ENCODE measurements at regions not wholly inside any gene's neighbourhood (a gene's known extent, or its start where the extent isn't known, plus 50 kb on each side); places are given as distances from the start of the nearest gene placed in this dataset.

- FAIRE-seq = no peak
These were observed 174.0 kb downstream of the THBS2 start for GRCh38 chr6:169079650-169080049.

- no peak for FAIRE-seq
These were observed 175.1 kb downstream of the THBS2 start for GRCh38 chr6:169078399-169079145.

GRCh38 chr6:169075915-169076654, 177.6 kb downstream of the THBS2 start:
- no peak for FAIRE-seq

DNA sequence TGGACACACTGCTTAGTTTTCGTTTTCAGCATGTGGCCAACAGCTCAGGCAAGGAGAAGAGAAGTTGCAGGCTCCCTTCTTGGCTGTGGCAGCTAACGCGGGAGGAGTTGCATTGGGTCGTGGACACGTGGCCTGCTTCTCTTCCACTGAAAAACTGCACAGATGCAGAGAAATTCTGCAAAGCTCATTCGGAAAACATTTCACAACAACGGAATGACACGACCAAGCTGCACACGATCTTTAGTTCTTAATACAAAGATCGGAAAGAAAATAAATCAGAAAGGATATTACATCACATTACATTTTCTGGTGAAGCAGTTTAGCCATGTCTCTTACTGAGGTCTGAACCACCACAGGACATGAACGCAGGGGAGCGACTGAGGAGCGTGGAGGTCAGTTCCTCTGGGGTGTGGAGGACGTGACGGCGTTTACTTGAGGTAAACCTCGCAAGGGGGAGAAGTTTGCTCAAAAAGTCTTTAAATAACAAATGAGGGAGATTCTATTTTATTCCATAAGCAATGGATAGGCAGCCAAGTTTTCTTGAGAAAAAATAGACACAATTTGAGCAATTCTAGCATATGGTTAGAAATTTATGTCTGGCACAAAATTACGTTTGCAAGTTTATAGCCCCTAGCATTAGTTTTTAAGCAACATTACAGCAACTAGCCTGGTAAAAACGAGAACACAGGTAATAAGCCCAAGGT, 178.3 kb downstream of the THBS2 start:
- FAIRE-seq = no peak

- no peak for FAIRE-seq
These were observed 179.1 kb downstream of the THBS2 start for GRCh38 chr6:169074526-169074925.

DNA sequence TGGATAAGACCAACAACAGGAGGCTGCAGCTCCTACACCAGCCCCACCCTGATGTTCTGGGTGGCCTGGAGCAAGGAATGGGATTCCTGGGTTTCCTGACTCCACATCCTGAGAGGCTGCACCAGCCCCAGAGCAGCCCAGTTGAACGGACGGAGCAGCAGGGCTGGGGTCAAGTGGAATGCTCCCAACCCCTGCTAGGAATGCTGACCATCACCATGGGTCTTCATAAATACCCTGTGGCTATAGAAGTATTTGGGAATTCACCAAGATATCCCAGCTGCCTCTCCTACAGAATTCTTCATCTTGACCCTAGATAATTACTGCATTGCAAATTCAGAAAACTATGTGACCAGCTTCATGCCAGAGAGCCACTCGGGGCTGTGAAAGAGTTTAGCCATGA, 180.3 kb downstream of the THBS2 start:
- FAIRE-seq = no peak

GRCh38 chr6:169072127-169073042, 181.3 kb downstream of the THBS2 start:
- FAIRE-seq = no peak

DNA sequence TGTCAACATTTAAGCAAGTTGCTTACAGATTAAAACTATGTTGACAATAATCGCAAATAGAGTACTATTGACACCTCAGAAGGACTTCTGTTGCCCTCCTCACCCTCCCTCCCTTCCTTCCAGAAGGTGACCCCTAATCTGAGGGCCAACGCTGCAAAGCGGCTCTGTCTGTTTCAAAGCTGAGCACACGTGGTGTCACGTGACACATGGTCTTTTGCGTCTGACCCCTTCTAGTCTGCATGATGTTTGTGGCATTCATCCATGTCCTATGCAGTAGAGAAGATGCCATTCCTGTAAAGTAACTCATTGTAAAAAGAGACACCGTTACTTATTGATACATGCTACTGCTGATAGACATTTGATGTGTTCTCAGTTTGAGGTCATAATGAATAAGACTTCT, 182.3 kb downstream of the THBS2 start:
- no peak for FAIRE-seq

DNA sequence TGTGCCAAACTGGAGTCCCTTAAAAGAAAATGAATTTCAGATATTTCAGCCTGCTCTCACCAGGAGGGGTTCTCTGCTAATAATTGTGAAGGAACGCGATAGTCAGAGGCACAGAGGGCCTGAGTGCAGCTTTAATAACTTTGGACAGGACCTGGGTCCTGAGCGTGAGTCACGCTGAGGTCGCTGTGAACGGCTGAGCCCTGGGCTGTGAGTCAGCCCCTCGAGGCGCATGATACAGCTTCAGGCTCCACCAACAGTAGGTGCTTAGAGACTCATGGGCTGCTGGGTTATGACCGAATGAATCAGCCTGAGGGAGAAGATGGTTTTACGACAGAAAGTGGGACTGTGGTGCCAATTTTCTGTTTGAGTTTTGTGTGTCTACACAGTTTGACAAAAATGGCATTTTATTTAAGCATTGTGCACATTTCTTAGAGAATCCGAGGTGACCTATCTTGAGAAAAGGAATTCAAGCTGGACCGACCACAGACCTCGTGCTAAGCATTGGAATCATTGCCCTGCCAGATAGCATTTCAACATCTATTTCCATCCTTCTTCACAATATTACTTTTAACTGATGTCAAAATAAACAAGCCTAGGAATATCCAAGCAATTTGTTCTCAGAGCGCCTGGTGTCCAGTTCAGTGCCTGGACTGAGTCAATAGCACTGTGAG, 183.0 kb downstream of the THBS2 start:
- FAIRE-seq = no peak

DNA sequence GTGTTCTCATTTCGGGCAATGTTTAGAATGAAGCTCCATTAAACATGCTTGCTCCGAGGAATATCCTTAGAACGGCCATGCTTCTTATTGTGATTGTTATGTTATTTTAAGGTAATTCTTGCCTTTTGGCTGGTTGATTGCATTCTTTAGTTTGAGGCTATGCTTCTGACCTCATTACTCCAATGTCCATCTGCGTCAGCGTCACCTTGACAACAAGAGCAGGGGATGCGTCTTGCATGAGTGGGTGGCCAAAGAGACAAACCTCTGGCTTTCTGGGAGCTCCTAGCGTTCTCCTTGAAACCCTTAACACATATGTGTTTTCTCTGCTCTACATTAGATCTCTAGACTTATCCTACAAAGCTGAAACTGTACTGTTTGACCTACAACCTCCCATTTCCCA, 184.3 kb downstream of the THBS2 start:
- no peak for FAIRE-seq

DNA sequence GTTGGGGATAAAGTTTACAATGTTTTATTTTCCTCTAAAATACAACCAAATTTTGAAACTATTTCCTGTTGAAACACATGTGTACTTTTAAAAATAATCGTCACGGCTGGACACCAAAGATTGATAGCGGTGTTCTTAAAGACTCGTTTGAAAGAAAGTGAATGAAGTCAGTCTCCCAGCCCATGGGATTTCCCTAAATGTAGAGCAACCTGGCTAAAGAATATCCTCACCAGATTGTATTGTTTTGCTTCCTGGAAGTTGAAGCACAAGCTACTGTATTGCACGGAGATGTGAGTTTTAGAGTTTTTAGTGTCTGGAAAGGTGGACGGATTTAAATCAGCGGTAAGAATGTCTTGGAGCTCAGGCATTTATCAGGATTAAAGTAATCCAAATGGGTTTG, 189.5 kb downstream of the THBS2 start:
- FAIRE-seq = no peak

DNA sequence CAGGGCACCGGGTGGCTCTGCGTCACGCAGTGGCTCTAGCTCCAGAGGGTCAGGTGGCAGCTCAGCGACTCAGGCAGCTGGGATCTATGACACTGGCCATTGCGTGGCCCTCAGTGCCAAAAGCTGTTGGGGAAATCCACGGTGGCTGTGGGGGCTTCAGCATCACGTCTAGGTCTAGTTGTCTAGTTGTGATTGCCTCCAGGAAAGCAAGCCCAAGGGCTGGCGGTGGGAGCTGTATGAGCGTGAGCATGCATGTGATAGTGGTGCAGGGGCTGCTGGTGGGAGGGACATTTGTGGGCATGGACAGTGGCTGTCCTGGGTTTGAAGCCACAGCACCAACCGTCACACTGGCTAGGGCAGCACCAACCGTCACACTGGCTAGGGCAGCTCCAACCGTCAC, 191.4 kb downstream of the THBS2 start:
- FAIRE-seq = no peak

DNA sequence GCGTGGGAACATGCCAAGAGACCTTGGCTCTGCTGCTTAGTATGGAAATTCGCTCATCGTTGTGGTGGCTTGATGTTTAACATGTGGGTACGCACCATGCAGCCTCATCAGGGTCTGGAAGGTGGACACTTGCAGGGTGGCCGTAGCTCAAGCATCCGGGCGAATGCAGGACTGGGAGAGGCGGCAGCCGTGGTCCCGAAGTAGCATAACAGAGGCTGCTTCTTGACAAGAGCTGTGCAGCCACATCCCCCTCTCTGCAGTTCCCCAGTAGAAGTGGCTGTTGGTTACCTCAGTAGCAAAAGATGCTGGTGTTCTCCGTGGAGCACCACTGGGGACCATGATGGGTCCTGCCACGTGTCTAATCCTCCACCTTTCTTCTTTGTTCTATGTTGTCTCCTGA, 195.0 kb downstream of the THBS2 start:
- FAIRE-seq = no peak

DNA sequence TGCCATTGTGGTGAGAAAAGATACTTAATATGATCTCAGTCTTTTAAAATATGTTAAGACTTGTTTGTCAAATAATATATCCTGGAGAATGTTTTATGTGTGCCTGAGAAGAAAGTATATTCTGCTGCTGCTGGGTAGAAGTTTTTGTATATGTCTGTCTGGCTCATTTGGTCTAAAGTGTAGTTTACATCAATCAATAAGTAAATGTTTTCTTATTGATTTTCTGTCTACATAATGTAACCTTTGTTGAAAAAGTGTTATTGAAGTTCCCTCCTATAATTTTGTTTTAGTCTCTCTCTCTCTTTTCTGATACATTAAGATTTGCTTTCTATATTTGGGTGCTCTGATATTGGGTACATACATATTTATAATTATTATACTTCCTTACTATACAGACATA, 201.2 kb downstream of the THBS2 start:
- no peak for FAIRE-seq

GRCh38 chr6:169051371-169051770, 202.3 kb downstream of the THBS2 start:
- FAIRE-seq = no peak

DNA sequence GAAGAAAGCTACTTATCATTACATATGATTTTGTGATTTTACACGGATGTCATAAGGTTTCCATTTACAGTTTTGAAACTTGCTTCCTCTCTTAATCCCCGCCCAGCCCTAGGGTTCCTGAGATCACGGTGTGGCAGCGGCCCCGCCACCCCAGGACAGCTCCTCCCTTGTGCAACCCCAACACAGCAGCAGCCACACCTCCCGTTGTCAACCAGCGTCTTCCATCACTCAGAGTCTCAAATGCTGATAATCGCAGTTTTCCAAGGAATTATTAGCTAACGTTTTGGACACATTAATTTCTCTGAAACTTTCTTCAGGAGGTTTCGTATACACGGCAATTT, 204.8 kb downstream of the THBS2 start:
- no peak for FAIRE-seq

DNA sequence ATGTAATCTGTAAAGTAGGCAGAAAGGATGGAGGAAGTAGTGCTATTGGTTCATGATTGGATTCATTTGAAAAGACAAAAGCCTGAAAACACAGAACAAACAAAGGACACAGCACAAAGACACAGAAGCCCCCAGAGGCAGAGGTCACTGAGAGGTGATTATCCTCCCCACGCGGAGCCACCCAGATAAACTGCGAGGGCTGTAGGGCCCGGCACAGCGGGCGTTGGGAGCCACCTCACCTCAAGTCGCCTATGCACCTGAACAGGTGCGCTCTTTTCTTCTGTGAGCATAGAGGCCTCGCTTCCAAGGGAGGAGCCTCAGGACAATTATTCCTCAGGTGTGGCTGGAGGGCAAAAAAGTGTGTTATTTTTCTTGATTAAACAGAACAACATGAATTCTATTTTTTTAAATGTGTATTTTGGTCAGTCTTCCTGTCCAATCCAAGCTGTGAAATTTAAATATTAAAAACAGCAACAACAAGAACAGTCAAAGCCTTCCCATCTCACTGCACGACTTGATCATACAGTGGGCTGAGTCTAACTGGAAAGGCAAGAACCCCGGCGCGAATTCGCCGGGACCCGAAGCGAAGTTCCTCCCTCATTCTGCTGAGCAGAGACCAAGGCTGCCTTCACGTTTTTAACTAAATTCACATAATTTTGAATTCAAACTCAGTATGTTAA, 205.3 kb downstream of the THBS2 start:
- FAIRE-seq = no peak

GRCh38 chr6:169047345-169047744, 206.3 kb downstream of the THBS2 start:
- FAIRE-seq = no peak

- no peak for FAIRE-seq
These were observed 207.0 kb downstream of the THBS2 start for GRCh38 chr6:169046483-169047192.

DNA sequence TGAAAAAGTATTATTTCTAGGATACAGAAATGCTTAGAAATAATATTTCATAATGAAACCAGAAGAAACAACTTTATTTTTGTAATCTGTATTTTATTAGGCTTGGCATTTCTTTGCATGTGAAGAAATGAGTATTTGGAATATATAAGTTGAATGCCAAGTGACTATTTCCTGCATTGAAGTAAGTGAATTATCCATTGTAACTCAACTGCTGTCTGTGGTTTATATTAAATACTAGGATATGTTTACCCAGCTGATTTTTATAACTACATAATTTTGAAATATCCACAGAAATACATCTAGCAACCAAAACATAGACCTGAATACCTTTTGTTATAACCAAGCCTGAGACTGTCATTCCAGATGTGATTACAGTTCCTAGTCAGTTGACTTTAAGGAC, 207.6 kb downstream of the THBS2 start:
- no peak for FAIRE-seq

- FAIRE-seq = no peak
These were observed 208.2 kb downstream of the THBS2 start for GRCh38 chr6:169045486-169045885.

Measured in islet of Langerhans (tissue), 1 donor.